MM.1S (cell line): ENCODE measurements at regions not wholly inside any gene's neighbourhood (a gene's known extent, or its start where the extent isn't known, plus 50 kb on each side); places are given as distances from the start of the nearest gene placed in this dataset.

Experiments
- CTCF ChIP-seq: fragments of 300-600 bp; sonication (generic); IDR thresholded peaks from 2 replicates; pipeline ENCODE4 v1.5.1; 2016; ENCODE audit warnings: antibody characterized with exemption, low read length, mixed read lengths
- EZH2 ChIP-seq: fragments of 300-600 bp; sonication (generic); optimal IDR thresholded peaks from 2 replicates; pipeline ENCODE3; 2017; ENCODE audit warnings: low read depth, mild to moderate bottlenecking, antibody characterized with exemption, low read length, mixed read lengths
- EZH2phosphoT487 ChIP-seq: fragments of 300-600 bp; sonication (generic); IDR thresholded peaks from 2 replicates; pipeline ENCODE4 v1.6.1; 2018; ENCODE audit warnings: antibody characterized with exemption, low read length

- no peak for TF ChIP-seq CTCF
- no peak for TF ChIP-seq EZH2phosphoT487
- no peak for TF ChIP-seq EZH2
Measured at GRCh38 chr2:117086174-117086942, 728.1 kb upstream of the DDX18 start.
